SK-N-SH (cell line): ENCODE measurements at regions not wholly inside any gene's neighbourhood (a gene's known extent, or its start where the extent isn't known, plus 50 kb on each side); places are given as distances from the start of the nearest gene placed in this dataset.

Experiments used
- CTCF ChIA-PET: fragments of 300-600, 350-600 bp; formaldehyde crosslinking; extraction: SDS; loops from one replicate; lab custom pipeline; 2021; lab: Yijun Ruan, JAX
- POLR2A ChIA-PET: fragments of 350-600 bp; sonication (Branson Sonifier 250); formaldehyde crosslinking; extraction: SDS; loops from one replicate; lab custom pipeline; 2020; ENCODE audit warnings: antibody characterized with exemption, inconsistent platforms; lab: Yijun Ruan, JAX
- DNase-seq: peaks from one replicate; pipeline ENCODE4 v3.0.0; 2012
- H2AFZ ChIP-seq: fragments of 200-600 bp; sonication (generic); 2 replicates; pipeline ENCODE4 v1.8.1; 2016; ENCODE audit warnings: antibody characterized with exemption, mild to moderate bottlenecking, low read depth
- H3F3A ChIP-seq: fragments of 200-600 bp; sonication (generic); replicated peaks from 2 replicates; pipeline ENCODE3; 2016; ENCODE audit warnings: antibody characterized with exemption, mild to moderate bottlenecking; ENCODE audit not compliant: insufficient read depth
- H3K27ac ChIP-seq, 2 experiments: fragments of 200-500 bp in 1 of 2; fragments of 200-600 bp in 1 of 2; sonication (Bioruptor generic) in 1 of 2; sonication (generic), shearing (Covaris generic) in 1 of 2; 2 replicates each; pipeline versions ENCODE4 v1.5.1 to v1.6.1; 2014 to 2016; ENCODE audit warnings: low read depth in 2 of 2, inconsistent platforms in 1 of 2, low read length in 1 of 2, mild to moderate bottlenecking in 1 of 2, mixed read lengths in 1 of 2
- H3K27me3 ChIP-seq: fragments of 200-600 bp; sonication (generic), shearing (Covaris generic); 2 replicates; pipeline ENCODE4 v1.6.1; 2016; ENCODE audit warnings: mixed run types; ENCODE audit not compliant: insufficient read depth
- H3K36me3 ChIP-seq, 2 experiments: fragments of 200-500 bp in 1 of 2; fragments of 200-600 bp in 1 of 2; sonication (Bioruptor generic) in 1 of 2; sonication (generic) in 1 of 2; replicated peaks in 1 of 2; 2 replicates each; pipeline versions ENCODE3 to v1.5.1; 2014 to 2016; ENCODE audit warnings: low read length in 1 of 2, mild to moderate bottlenecking in 1 of 2; ENCODE audit not compliant: insufficient read depth in 2 of 2, control insufficient read depth in 1 of 2
- H3K4me1 ChIP-seq, 2 experiments: fragments of 200-500 bp in 1 of 2; fragments of 200-600 bp in 1 of 2; sonication (Bioruptor generic) in 1 of 2; sonication (generic), shearing (Covaris generic) in 1 of 2; 2 replicates each; pipeline versions ENCODE4 v1.5.1 to v1.6.1; 2014 to 2016; ENCODE audit warnings: low read depth in 1 of 2, low read length in 1 of 2, mixed run types in 1 of 2; ENCODE audit not compliant: insufficient read depth in 2 of 2, control insufficient read depth in 1 of 2
- H3K4me2 ChIP-seq: fragments of 200-600 bp; sonication (generic), shearing (Covaris generic); 2 replicates; pipeline ENCODE4 v1.6.1; 2017; ENCODE audit warnings: mixed run types
- H3K4me3 ChIP-seq, 2 experiments: fragments of 200-500 bp in 1 of 2; fragments of 200-600 bp in 1 of 2; sonication (Bioruptor generic) in 1 of 2; sonication (generic), shearing (Covaris generic) in 1 of 2; 2 replicates each; pipeline versions ENCODE4 v1.5.1 to v1.8.1; 2014 to 2016; ENCODE audit warnings: low read depth in 2 of 2, inconsistent platforms in 1 of 2, low read length in 1 of 2, mild to moderate bottlenecking in 1 of 2, mixed read lengths in 1 of 2, moderate library complexity in 1 of 2
- H3K79me2 ChIP-seq: fragments of 200-600 bp; sonication (generic); 2 replicates; pipeline ENCODE4 v1.8.1; 2017; ENCODE audit warnings: mild to moderate bottlenecking; ENCODE audit not compliant: insufficient read depth
- H3K9ac ChIP-seq: fragments of 200-600 bp; sonication (generic); 2 replicates; pipeline ENCODE4 v1.6.1; 2017; ENCODE audit warnings: mixed run types
- H3K9me2 ChIP-seq: fragments of 200-600 bp; sonication (generic); 2 replicates; pipeline ENCODE4 v1.6.1; 2017; ENCODE audit warnings: mixed run types
- H3K9me3 ChIP-seq: fragments of 200-600 bp; sonication (generic); 2 replicates; pipeline ENCODE4 v1.6.1; 2017; ENCODE audit warnings: mixed run types, mild to moderate bottlenecking, moderate library complexity
- H4K20me1 ChIP-seq: fragments of 200-600 bp; sonication (generic); 2 replicates; pipeline ENCODE4 v1.6.1; 2017; ENCODE audit warnings: mild to moderate bottlenecking, mixed run types; ENCODE audit not compliant: insufficient read depth
- CTCF ChIP-seq: fragments of 200-600 bp; sonication (generic); IDR thresholded peaks from 2 replicates; pipeline ENCODE4 v1.6.1; 2017; ENCODE audit warnings: antibody characterized with exemption, mild to moderate bottlenecking, moderate library complexity
- ELF1 ChIP-seq: IDR thresholded peaks from 2 replicates; pipeline ENCODE4 v1.4.0; 2012
- EP300 ChIP-seq, 2 experiments: IDR thresholded peaks; 2 replicates each; pipeline versions ENCODE4 v1.4.0 to v1.6.1; 2012; ENCODE audit warnings: borderline replicate concordance in 1 of 2, low read depth in 1 of 2, low read length in 1 of 2
- FOSL2 ChIP-seq: IDR thresholded peaks from 2 replicates; pipeline ENCODE4 v1.4.0; 2012; ENCODE audit warnings: low read depth, mild to moderate bottlenecking, moderate library complexity, borderline replicate concordance
- FOXM1 ChIP-seq: IDR thresholded peaks from 2 replicates; pipeline ENCODE4 v1.4.0; 2012; ENCODE audit warnings: low read depth, mild to moderate bottlenecking
- GABPA ChIP-seq: IDR thresholded peaks from 2 replicates; pipeline ENCODE4 v1.4.0; 2012; ENCODE audit warnings: low read depth, mild to moderate bottlenecking
- IRF3 ChIP-seq: fragments of 150-350 bp; IDR thresholded peaks from 2 replicates; pipeline ENCODE4 v1.6.1; 2016; ENCODE audit warnings: mild to moderate bottlenecking, low read depth, low read length
- MAX ChIP-seq: IDR thresholded peaks from 2 replicates; pipeline ENCODE4 v1.4.0; 2012; ENCODE audit warnings: low read depth
- MEF2A ChIP-seq: IDR thresholded peaks from 2 replicates; pipeline ENCODE4 v1.4.0; 2012; ENCODE audit warnings: low read depth, borderline replicate concordance
- MXI1 ChIP-seq: IDR thresholded peaks from 2 replicates; pipeline ENCODE4 v1.6.1; 2012; ENCODE audit warnings: mild to moderate bottlenecking, low read depth, low read length, improper control_type of control experiment
- NFIC ChIP-seq: IDR thresholded peaks from 2 replicates; pipeline ENCODE4 v1.4.0; 2012; ENCODE audit warnings: borderline replicate concordance
- NRF1 ChIP-seq: IDR thresholded peaks from 2 replicates; pipeline ENCODE4 v1.6.1; 2012; ENCODE audit warnings: low read depth, mild to moderate bottlenecking, low read length
- PBX3 ChIP-seq: IDR thresholded peaks from 2 replicates; pipeline ENCODE4; 2012
- RAD21 ChIP-seq: IDR thresholded peaks from 2 replicates; pipeline ENCODE4 v1.6.1; 2012; ENCODE audit warnings: mild to moderate bottlenecking, low read length
- RCOR1 ChIP-seq: fragments of 150-350 bp; IDR thresholded peaks from 2 replicates; pipeline ENCODE4 v1.6.1; 2017; ENCODE audit warnings: antibody characterized with exemption, low read length
- RXRA ChIP-seq: IDR thresholded peaks from 2 replicates; pipeline ENCODE4 v1.4.0; 2012; ENCODE audit warnings: low read depth, mild to moderate bottlenecking, borderline replicate concordance
- SIN3A ChIP-seq: IDR thresholded peaks from 2 replicates; pipeline ENCODE4 v1.6.1; 2012; ENCODE audit warnings: low read depth, mild to moderate bottlenecking, low read length, moderate library complexity, borderline replicate concordance
- TCF12 ChIP-seq: IDR thresholded peaks from 2 replicates; pipeline ENCODE4 v1.4.0; 2012
- USF1 ChIP-seq: IDR thresholded peaks from 2 replicates; pipeline ENCODE4 v1.4.0; 2012; ENCODE audit warnings: low read depth, borderline replicate concordance
- ZBTB33 ChIP-seq: IDR thresholded peaks from 2 replicates; pipeline ENCODE4 v1.4.0; 2012; ENCODE audit warnings: low read depth, borderline replicate concordance
- WGBS: methylation state at CpG from one replicate; pipeline ENCODE4 v1.1.6; 2017; ENCODE audit warnings: low lambda C conversion rate; 5-methylcytosine and 5-hydroxymethylcytosine counted together

GRCh38 chr4:165725352-165725751, 147.7 kb upstream of the TLL1 start:
- no peak for DNase-seq
- Histone ChIP-seq H2AFZ (no peak overlapping the region), H3K36me3 (no peaks in the 10 kb centered on the region), H3K27me3 (no peaks in the 10 kb centered on the region), H3K4me2 (no peak overlapping the region), H3K79me2 (no peaks in the 10 kb centered on the region), H3F3A (no peaks in the 10 kb centered on the region)
- 12% methylated on average over 1 of the region's 1 CpG for WGBS
- ChIA-PET POLR2A (no interaction called here), CTCF (no interaction called here)
- no peak for TF ChIP-seq MAX
- TF ChIP-seq EP300 (IDR thresholded peaks at IDR 0.05; ENCODE audit: borderline replicate concordance in 1 of 2, low read depth in 1 of 2, low read length in 1 of 2), result no peak
- TF ChIP-seq FOSL2, result no peak
- no peak for TF ChIP-seq FOXM1
- no peak for TF ChIP-seq ELF1
- TF ChIP-seq NRF1, result no peak
- no peak for TF ChIP-seq GABPA
- TF ChIP-seq, all 33 proteins: peak for 0
- Histone ChIP-seq H3K4me1 (no peaks in the 10 kb centered on the region), H3K9me3 (no peaks in the 10 kb centered on the region), H3K9ac (no peak overlapping the region), H4K20me1 (no peaks in the 10 kb centered on the region), H3K9me2 (no peaks in the 10 kb centered on the region), H3K27ac (no peak overlapping the region), H3K4me3 (no peak overlapping the region)

GRCh38 chr4:165726831-165727230, 146.2 kb upstream of the TLL1 start:
- Histone ChIP-seq H3K9me2 (no peaks in the 10 kb centered on the region), H3K4me2 (no peak overlapping the region), H3K9me3 (no peaks in the 10 kb centered on the region), H3K27me3 (no peaks in the 10 kb centered on the region), H2AFZ (no peak overlapping the region; the same call in 1 of the 2 replicates)
- CTCF ChIA-PET, result no interaction called here
- TF ChIP-seq ZBTB33, result no peak
- TF ChIP-seq TCF12, result no peak
- no peak for TF ChIP-seq FOXM1
- TF ChIP-seq MEF2A, result no peak
- TF ChIP-seq RAD21, result no peak
- TF ChIP-seq RCOR1, result no peak
- TF ChIP-seq IRF3, result no peak
- no peak for TF ChIP-seq MXI1
- no peak for TF ChIP-seq NFIC
- no peak for TF ChIP-seq USF1
- TF ChIP-seq RXRA, result no peak
- TF ChIP-seq CTCF, result no peak
- no peak for TF ChIP-seq SIN3A
- no peak for TF ChIP-seq FOSL2
- TF ChIP-seq PBX3, result no peak
- TF ChIP-seq, all 33 proteins: peak for 0
- POLR2A ChIA-PET, result no interaction called here
- Histone ChIP-seq H3K79me2 (no peaks in the 10 kb centered on the region), H3K9ac (no peak overlapping the region), H3K4me1 (no peaks in the 10 kb centered on the region), H4K20me1 (no peaks in the 10 kb centered on the region), H3K36me3 (no peaks in the 10 kb centered on the region), H3F3A (no peaks in the 10 kb centered on the region), H3K27ac (no peak overlapping the region), H3K4me3 (no peak overlapping the region)
- DNase-seq, result no peak
- WGBS, result 41% methylated on average over 2 of the region's 2 CpGs
